GM12878 (cell line): ENCODE measurements at regions not wholly inside any gene's neighbourhood (a gene's known extent, or its start where the extent isn't known, plus 50 kb on each side); places are given as distances from the start of the nearest gene placed in this dataset.

Experiments
- BHLHE40 ChIP-seq, 2 experiments: fragments of 450-650 bp in 1 of 2; IDR thresholded peaks; 2 replicates each; pipeline ENCODE4 v1.6.1; 2011 to 2017; ENCODE audit warnings: low read depth in 2 of 2, borderline replicate concordance in 1 of 2, improper control_type of control experiment in 1 of 2, low read length in 1 of 2, mild to moderate bottlenecking in 1 of 2
- EED ChIP-seq: sonication (generic); IDR thresholded peaks from 2 replicates; pipeline ENCODE4 v1.6.1; 2016; ENCODE audit warnings: antibody characterized with exemption, low read depth
- EP300 ChIP-seq, 2 experiments: fragments of 150-350 bp in 1 of 2; IDR thresholded peaks; 2 replicates each; pipeline ENCODE4 v1.6.1; 2011 to 2012; ENCODE audit warnings: low read depth in 2 of 2, low read length in 2 of 2, borderline replicate concordance in 1 of 2, improper control_type of control experiment in 1 of 2, inconsistent platforms in 1 of 2; ENCODE audit not compliant: control insufficient read depth in 1 of 2
- FOS ChIP-seq: IDR thresholded peaks from 3 replicates; pipeline ENCODE4 v1.6.1; 2011; ENCODE audit warnings: borderline replicate concordance; ENCODE audit not compliant: insufficient read length; ENCODE audit errors: extremely low read depth
- JUND ChIP-seq: IDR thresholded peaks from 2 replicates; pipeline ENCODE4 v1.6.1; 2012; ENCODE audit warnings: low read depth, mild to moderate bottlenecking, low read length, improper control_type of control experiment, moderate library complexity
- NFXL1 ChIP-seq: fragments of 450-650 bp; IDR thresholded peaks from 2 replicates; pipeline ENCODE4 v1.6.1; 2017; ENCODE audit warnings: antibody characterized with exemption, mild to moderate bottlenecking, borderline replicate concordance
- NFYB ChIP-seq: IDR thresholded peaks from 2 replicates; pipeline ENCODE4 v1.6.1; 2011; ENCODE audit warnings: low read depth, mild to moderate bottlenecking, low read length, improper control_type of control experiment, moderate library complexity; ENCODE audit not compliant: insufficient read depth
- POLR2A ChIP-seq: IDR thresholded peaks from 2 replicates; pipeline ENCODE4 v1.6.1; 2011; ENCODE audit warnings: low read depth, mild to moderate bottlenecking, low read length
- POLR2AphosphoS5 ChIP-seq: IDR thresholded peaks from 2 replicates; pipeline ENCODE4 v1.6.1; 2011; ENCODE audit warnings: mild to moderate bottlenecking, low read length, inconsistent platforms
- RAD21 ChIP-seq: IDR thresholded peaks from 2 replicates; pipeline ENCODE4 v1.6.1; 2011; ENCODE audit warnings: mild to moderate bottlenecking, low read depth, low read length, moderate library complexity; ENCODE audit not compliant: insufficient read depth
- SUZ12 ChIP-seq: fragments of 200-600 bp; sonication (generic); IDR thresholded peaks from one replicate; pipeline ENCODE4 v1.6.1; 2018; ENCODE audit warnings: antibody characterized with exemption, mild to moderate bottlenecking; ENCODE audit not compliant: unreplicated experiment
- TF ChIP-seq, protein P1 (sequence below), 3 experiments: IDR thresholded peaks in 2 of 3; conservative IDR thresholded peaks in 1 of 3; 2 replicates each; pipeline ENCODE4 v1.5.1; 2011; ENCODE audit warnings: low read depth in 3 of 3, low read length in 3 of 3, mild to moderate bottlenecking in 3 of 3, control low read depth in 2 of 3, moderate library complexity in 2 of 3, inconsistent platforms in 1 of 3, mixed read lengths in 1 of 3; ENCODE audit not compliant: control insufficient read depth in 2 of 3, insufficient read depth in 1 of 3; ENCODE audit errors: extremely low read depth in 1 of 3
- TF ChIP-seq, protein P2 (sequence below): IDR thresholded peaks from 2 replicates; pipeline ENCODE4 v1.6.1; 2012; ENCODE audit warnings: low read depth, low read length, improper control_type of control experiment

DNA sequence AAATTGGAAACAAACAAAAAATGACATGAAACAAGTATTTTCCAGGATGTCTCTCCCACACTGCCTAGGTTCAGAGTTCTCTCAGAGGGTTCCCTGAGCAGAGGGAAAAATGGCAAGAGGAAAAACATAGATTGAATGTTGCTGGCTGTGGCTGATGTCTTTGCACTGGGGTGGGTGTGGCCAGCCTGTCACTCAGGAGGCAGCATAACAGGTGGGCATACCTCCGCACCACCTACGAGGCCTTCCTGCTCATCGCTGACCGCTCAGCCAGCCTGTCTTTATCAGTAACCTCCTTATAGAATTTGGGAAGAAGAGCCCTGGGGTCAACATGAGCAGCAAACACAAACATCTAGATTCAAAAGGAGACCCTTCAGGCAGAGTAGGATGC, 216.6 kb upstream of the UMPS start:
- TF ChIP-seq, protein P1, sequence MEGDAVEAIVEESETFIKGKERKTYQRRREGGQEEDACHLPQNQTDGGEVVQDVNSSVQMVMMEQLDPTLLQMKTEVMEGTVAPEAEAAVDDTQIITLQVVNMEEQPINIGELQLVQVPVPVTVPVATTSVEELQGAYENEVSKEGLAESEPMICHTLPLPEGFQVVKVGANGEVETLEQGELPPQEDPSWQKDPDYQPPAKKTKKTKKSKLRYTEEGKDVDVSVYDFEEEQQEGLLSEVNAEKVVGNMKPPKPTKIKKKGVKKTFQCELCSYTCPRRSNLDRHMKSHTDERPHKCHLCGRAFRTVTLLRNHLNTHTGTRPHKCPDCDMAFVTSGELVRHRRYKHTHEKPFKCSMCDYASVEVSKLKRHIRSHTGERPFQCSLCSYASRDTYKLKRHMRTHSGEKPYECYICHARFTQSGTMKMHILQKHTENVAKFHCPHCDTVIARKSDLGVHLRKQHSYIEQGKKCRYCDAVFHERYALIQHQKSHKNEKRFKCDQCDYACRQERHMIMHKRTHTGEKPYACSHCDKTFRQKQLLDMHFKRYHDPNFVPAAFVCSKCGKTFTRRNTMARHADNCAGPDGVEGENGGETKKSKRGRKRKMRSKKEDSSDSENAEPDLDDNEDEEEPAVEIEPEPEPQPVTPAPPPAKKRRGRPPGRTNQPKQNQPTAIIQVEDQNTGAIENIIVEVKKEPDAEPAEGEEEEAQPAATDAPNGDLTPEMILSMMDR (IDR thresholded peaks at IDR 0.05 in 2 of 3, conservative IDR thresholded peaks at IDR 0.05 in 1 of 3; ENCODE audit: control insufficient read depth in 2 of 3, extremely low read depth in 1 of 3, insufficient read depth in 1 of 3, low read depth in 3 of 3, low read length in 3 of 3), result no peak
- TF ChIP-seq EP300 (IDR thresholded peaks at IDR 0.05; ENCODE audit: borderline replicate concordance in 1 of 2, control insufficient read depth in 1 of 2, low read depth in 2 of 2, low read length in 2 of 2) (no peak), POLR2AphosphoS5 (no peak), POLR2A (no peak), NFXL1 (no peak), JUND (no peak), RAD21 (no peak), EED (no peak), NFYB (no peak), FOS (no peak), SUZ12 (no peak), BHLHE40 (IDR thresholded peaks at IDR 0.05; ENCODE audit: borderline replicate concordance in 1 of 2, low read depth in 2 of 2, low read length in 1 of 2) (no peak)
- TF ChIP-seq, protein P2, sequence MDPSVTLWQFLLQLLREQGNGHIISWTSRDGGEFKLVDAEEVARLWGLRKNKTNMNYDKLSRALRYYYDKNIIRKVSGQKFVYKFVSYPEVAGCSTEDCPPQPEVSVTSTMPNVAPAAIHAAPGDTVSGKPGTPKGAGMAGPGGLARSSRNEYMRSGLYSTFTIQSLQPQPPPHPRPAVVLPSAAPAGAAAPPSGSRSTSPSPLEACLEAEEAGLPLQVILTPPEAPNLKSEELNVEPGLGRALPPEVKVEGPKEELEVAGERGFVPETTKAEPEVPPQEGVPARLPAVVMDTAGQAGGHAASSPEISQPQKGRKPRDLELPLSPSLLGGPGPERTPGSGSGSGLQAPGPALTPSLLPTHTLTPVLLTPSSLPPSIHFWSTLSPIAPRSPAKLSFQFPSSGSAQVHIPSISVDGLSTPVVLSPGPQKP, result no peak
